MM.1S (cell line): ENCODE measurements at regions not wholly inside any gene's neighbourhood (a gene's known extent, or its start where the extent isn't known, plus 50 kb on each side); places are given as distances from the start of the nearest gene placed in this dataset.

Experiments used
- EZH2 ChIP-seq: fragments of 300-600 bp; sonication (generic); optimal IDR thresholded peaks from 2 replicates; pipeline ENCODE3; 2017; ENCODE audit warnings: low read depth, mild to moderate bottlenecking, antibody characterized with exemption, low read length, mixed read lengths
- EZH2phosphoT487 ChIP-seq: fragments of 300-600 bp; sonication (generic); IDR thresholded peaks from 2 replicates; pipeline ENCODE4 v1.6.1; 2018; ENCODE audit warnings: antibody characterized with exemption, low read length
- TF ChIP-seq, protein P1 (sequence below): fragments of 300-600 bp; sonication (generic); IDR thresholded peaks from 2 replicates; pipeline ENCODE4 v1.5.1; 2016; ENCODE audit warnings: antibody characterized with exemption, low read length, mixed read lengths

DNA sequence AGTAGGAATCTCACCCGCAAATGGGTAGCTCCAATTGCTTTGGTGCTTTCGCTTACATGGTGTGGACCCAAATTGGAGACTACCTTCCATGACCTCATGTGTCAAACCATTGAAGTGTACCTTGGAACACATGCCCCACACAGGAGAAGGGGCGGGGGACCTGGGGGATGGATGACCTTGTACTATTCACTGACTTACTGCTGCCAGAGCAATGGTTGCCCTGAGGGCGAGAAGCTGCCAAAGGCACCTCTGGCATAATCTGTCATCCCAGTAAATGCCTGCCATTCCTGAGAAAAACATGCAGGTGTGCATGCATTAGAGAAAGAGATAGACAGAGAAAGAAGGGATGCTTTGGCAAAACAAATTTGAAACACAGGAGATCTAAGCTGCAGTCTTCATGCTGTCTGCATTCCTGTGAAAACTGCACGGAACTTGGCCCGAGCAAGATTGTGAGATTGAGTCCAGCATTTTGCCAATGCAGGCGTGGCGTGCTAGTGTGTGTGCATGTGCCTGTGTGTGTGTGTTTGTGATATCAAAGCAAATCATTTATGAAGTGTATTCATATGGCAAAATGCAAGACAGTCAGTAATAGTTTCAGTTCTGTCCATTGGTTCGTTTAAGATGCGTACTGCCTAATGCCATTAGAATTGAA is 219.5 kb upstream of the MDFIC2 start:
- TF ChIP-seq, protein P1, sequence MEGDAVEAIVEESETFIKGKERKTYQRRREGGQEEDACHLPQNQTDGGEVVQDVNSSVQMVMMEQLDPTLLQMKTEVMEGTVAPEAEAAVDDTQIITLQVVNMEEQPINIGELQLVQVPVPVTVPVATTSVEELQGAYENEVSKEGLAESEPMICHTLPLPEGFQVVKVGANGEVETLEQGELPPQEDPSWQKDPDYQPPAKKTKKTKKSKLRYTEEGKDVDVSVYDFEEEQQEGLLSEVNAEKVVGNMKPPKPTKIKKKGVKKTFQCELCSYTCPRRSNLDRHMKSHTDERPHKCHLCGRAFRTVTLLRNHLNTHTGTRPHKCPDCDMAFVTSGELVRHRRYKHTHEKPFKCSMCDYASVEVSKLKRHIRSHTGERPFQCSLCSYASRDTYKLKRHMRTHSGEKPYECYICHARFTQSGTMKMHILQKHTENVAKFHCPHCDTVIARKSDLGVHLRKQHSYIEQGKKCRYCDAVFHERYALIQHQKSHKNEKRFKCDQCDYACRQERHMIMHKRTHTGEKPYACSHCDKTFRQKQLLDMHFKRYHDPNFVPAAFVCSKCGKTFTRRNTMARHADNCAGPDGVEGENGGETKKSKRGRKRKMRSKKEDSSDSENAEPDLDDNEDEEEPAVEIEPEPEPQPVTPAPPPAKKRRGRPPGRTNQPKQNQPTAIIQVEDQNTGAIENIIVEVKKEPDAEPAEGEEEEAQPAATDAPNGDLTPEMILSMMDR = no peak
- no peak for TF ChIP-seq EZH2phosphoT487
- no peak for TF ChIP-seq EZH2
